H1 (cell line): ENCODE measurements at regions not wholly inside any gene's neighbourhood (a gene's known extent, or its start where the extent isn't known, plus 50 kb on each side); places are given as distances from the start of the nearest gene placed in this dataset.

Experiments
- CTCF ChIA-PET: fragments of 300-600 bp; sonication (Branson Sonifier 250); formaldehyde crosslinking; loops from one replicate; lab custom pipeline; 2021; ENCODE audit not compliant: partially characterized antibody; lab: Charles Lee
- POLR2A ChIA-PET: fragments of 300-600 bp; sonication (Branson Sonifier 250); formaldehyde crosslinking; loops from one replicate; lab custom pipeline; 2021; ENCODE audit warnings: inconsistent platforms; ENCODE audit not compliant: partially characterized antibody; lab: Charles Lee
- DNase-seq, 2 experiments: peaks; one replicate each; pipeline versions ENCODE4 v3.0.0 to v3.0.0-alpha.2; 2010 to 2022; ENCODE audit warnings: low spot score in 2 of 2, low read depth in 1 of 2, mixed read lengths in 1 of 2
- FAIRE-seq: peaks from 2 replicates; lab custom pipeline; 2011; peaks lifted over from hg19 to GRCh38; lab: Jason Lieb, UNC
- H2AFZ ChIP-seq: 2 replicates; pipeline ENCODE4 v1.8.1; 2012; ENCODE audit warnings: low read length, inconsistent platforms
- H2AK5ac ChIP-seq: 2 replicates; pipeline ENCODE4 v1.6.1; 2013; ENCODE audit warnings: low read depth, low read length
- H2BK120ac ChIP-seq: replicated peaks from 2 replicates; pipeline ENCODE3; 2013; ENCODE audit warnings: low read depth, low read length, inconsistent platforms
- H2BK12ac ChIP-seq: 2 replicates; pipeline ENCODE4 v1.6.1; 2013; ENCODE audit warnings: low read depth, low read length
- H2BK15ac ChIP-seq: 2 replicates; pipeline ENCODE4 v1.6.1; 2013; ENCODE audit warnings: low read length
- H2BK20ac ChIP-seq: 2 replicates; pipeline ENCODE4 v1.6.1; 2013; ENCODE audit warnings: low read length
- H2BK5ac ChIP-seq: 2 replicates; pipeline ENCODE4 v1.6.1; 2013; ENCODE audit warnings: low read depth, low read length
- H3K14ac ChIP-seq: 2 replicates; pipeline ENCODE4 v1.6.1; 2013; ENCODE audit warnings: inconsistent platforms; ENCODE audit not compliant: insufficient read length
- H3K18ac ChIP-seq: 2 replicates; pipeline ENCODE4 v1.6.1; 2013; ENCODE audit warnings: low read length; ENCODE audit errors: extremely low read depth
- H3K23ac ChIP-seq: 2 replicates; pipeline ENCODE4 v1.6.1; 2013; ENCODE audit warnings: inconsistent platforms; ENCODE audit not compliant: insufficient read length
- H3K23me2 ChIP-seq: 2 replicates; pipeline ENCODE4 v1.6.1; 2013; ENCODE audit warnings: low read depth, low read length
- H3K27ac ChIP-seq: 2 replicates; pipeline ENCODE4 v1.6.1; 2011; ENCODE audit warnings: low read depth, low read length, inconsistent platforms
- H3K27me3 ChIP-seq, 4 experiments: replicated peaks in 1 of 4; 1 replicate in 1 of 4; 2 replicates in 3 of 4; pipeline versions ENCODE4 v1.6.1 to v1.8.1; 2011 to 2013; ENCODE audit warnings: low read length in 3 of 4, mild to moderate bottlenecking in 3 of 4, inconsistent platforms in 2 of 4, mixed read lengths in 2 of 4, moderate library complexity in 1 of 4; ENCODE audit not compliant: control insufficient read depth in 3 of 4, insufficient read depth in 3 of 4; ENCODE audit errors: extremely low read depth in 1 of 4
- H3K36me3 ChIP-seq, 4 experiments: 2 replicates each; pipeline versions ENCODE4 v1.6.1 to v1.8.1; 2011 to 2013; ENCODE audit warnings: mild to moderate bottlenecking in 4 of 4, low read length in 3 of 4, moderate library complexity in 2 of 4, control low read depth in 1 of 4, inconsistent platforms in 1 of 4; ENCODE audit not compliant: insufficient read depth in 4 of 4, control insufficient read depth in 2 of 4
- H3K4ac ChIP-seq: replicated peaks from 2 replicates; pipeline ENCODE3; 2013; ENCODE audit warnings: low read length, low read depth, mixed read lengths, inconsistent platforms; ENCODE audit not compliant: insufficient read length
- H3K4me1 ChIP-seq, 4 experiments: replicated peaks in 1 of 4; 1 replicate in 1 of 4; 2 replicates in 3 of 4; pipeline versions ENCODE4 v1.6.1 to v1.8.1; 2011 to 2013; ENCODE audit warnings: low read length in 3 of 4, inconsistent platforms in 2 of 4, mixed read lengths in 1 of 4; ENCODE audit not compliant: insufficient read depth in 4 of 4, control insufficient read depth in 3 of 4
- H3K4me2 ChIP-seq, 2 experiments: 2 replicates each; pipeline versions ENCODE4 v1.6.1 to v1.8.1; 2011 to 2013; ENCODE audit warnings: low read depth in 2 of 2, low read length in 2 of 2, control low read depth in 1 of 2, inconsistent platforms in 1 of 2, mild to moderate bottlenecking in 1 of 2; ENCODE audit not compliant: insufficient read depth in 1 of 2
- H3K4me3 ChIP-seq, 4 experiments: fragments of 200-600, 300-600 bp in 1 of 4; sonication (generic), shearing (Covaris generic), sonication (Bioruptor Twin) in 1 of 4; 2 replicates each; pipeline versions ENCODE4 v1.5.1 to v1.8.1; 2011 to 2016; ENCODE audit warnings: low read length in 4 of 4, low read depth in 3 of 4, control low read depth in 2 of 4, inconsistent platforms in 2 of 4, mild to moderate bottlenecking in 2 of 4, mixed read lengths in 1 of 4, moderate library complexity in 1 of 4; ENCODE audit not compliant: insufficient read depth in 2 of 4; ENCODE audit errors: extremely low read depth in 1 of 4
- H3K56ac ChIP-seq: replicated peaks from 2 replicates; pipeline ENCODE3; 2013; ENCODE audit warnings: low read depth, mild to moderate bottlenecking, mixed read lengths, low read length, inconsistent platforms; ENCODE audit not compliant: insufficient read length
- H3K79me1 ChIP-seq: 2 replicates; pipeline ENCODE4 v1.6.1; 2013; ENCODE audit warnings: low read depth, low read length, control low read depth
- H3K79me2 ChIP-seq, 2 experiments: 2 replicates each; pipeline versions ENCODE4 v1.6.1 to v1.8.1; 2012 to 2013; ENCODE audit warnings: low read length in 2 of 2, mild to moderate bottlenecking in 2 of 2, inconsistent platforms in 1 of 2; ENCODE audit not compliant: insufficient read depth in 2 of 2, control insufficient read depth in 1 of 2
- H3K9ac ChIP-seq, 4 experiments: replicated peaks in 1 of 4; 1 replicate in 1 of 4; 2 replicates in 3 of 4; pipeline versions ENCODE4 v1.6.1 to v1.8.1; 2011 to 2013; ENCODE audit warnings: low read depth in 3 of 4, low read length in 3 of 4, control low read depth in 2 of 4, mild to moderate bottlenecking in 2 of 4, moderate library complexity in 2 of 4, inconsistent platforms in 1 of 4; ENCODE audit errors: extremely low read depth in 1 of 4
- H3K9me3 ChIP-seq, 2 experiments: 2 replicates each; pipeline versions ENCODE4 v1.6.1 to v1.8.1; 2012 to 2013; ENCODE audit warnings: mild to moderate bottlenecking in 2 of 2, moderate library complexity in 2 of 2, control low read depth in 1 of 2, inconsistent platforms in 1 of 2, low read depth in 1 of 2, low read length in 1 of 2, mixed read lengths in 1 of 2; ENCODE audit not compliant: insufficient read depth in 2 of 2
- H4K20me1 ChIP-seq, 2 experiments: replicated peaks in 1 of 2; 2 replicates each; pipeline versions ENCODE3 to v1.8.1; 2011 to 2013; ENCODE audit warnings: inconsistent platforms in 2 of 2, low read length in 2 of 2, mild to moderate bottlenecking in 1 of 2; ENCODE audit not compliant: insufficient read depth in 2 of 2, control insufficient read depth in 1 of 2
- H4K5ac ChIP-seq: 2 replicates; pipeline ENCODE4 v1.6.1; 2013; ENCODE audit warnings: low read length, low read depth, mixed read lengths, inconsistent platforms; ENCODE audit not compliant: insufficient read length
- H4K8ac ChIP-seq: 2 replicates; pipeline ENCODE4 v1.8.0; 2013; ENCODE audit warnings: mild to moderate bottlenecking, moderate library complexity, low read length, inconsistent platforms; ENCODE audit not compliant: insufficient read depth; ENCODE audit errors: extremely low read depth
- H4K91ac ChIP-seq: replicated peaks from 2 replicates; pipeline ENCODE3; 2013; ENCODE audit warnings: low read length, mixed read lengths, inconsistent platforms; ENCODE audit not compliant: insufficient read length
- CHD2 ChIP-seq: IDR thresholded peaks from 2 replicates; pipeline ENCODE4 v1.6.1; 2012; ENCODE audit warnings: low read length, improper control_type of control experiment
- CTCF ChIP-seq, 3 experiments: IDR thresholded peaks; 1 replicate in 2 of 3; 2 replicates in 1 of 3; pipeline versions ENCODE4 v1.5.1 to v1.6.1; 2011; ENCODE audit warnings: low read length in 3 of 3, mild to moderate bottlenecking in 3 of 3, inconsistent platforms in 2 of 3, low read depth in 1 of 3, moderate library complexity in 1 of 3; ENCODE audit not compliant: insufficient read depth in 1 of 3; ENCODE audit errors: control extremely low read depth in 1 of 3
- EGR1 ChIP-seq: IDR thresholded peaks from 2 replicates; pipeline ENCODE4 v1.6.1; 2011; ENCODE audit warnings: low read depth, low read length, borderline replicate concordance
- HDAC2 ChIP-seq, 2 experiments: fragments of 300-600 bp in 1 of 2; sonication (generic) in 1 of 2; IDR thresholded peaks; 2 replicates each; pipeline ENCODE4 v1.6.1; 2011 to 2012; ENCODE audit warnings: low read depth in 2 of 2, low read length in 2 of 2, mild to moderate bottlenecking in 2 of 2, moderate library complexity in 2 of 2, borderline replicate concordance in 1 of 2, inconsistent platforms in 1 of 2
- HDAC6 ChIP-seq: IDR thresholded peaks from one replicate; pipeline ENCODE4 v1.7.1; 2012; ENCODE audit warnings: low read depth, mild to moderate bottlenecking, inconsistent platforms, low read length, moderate library complexity
- TBP ChIP-seq: IDR thresholded peaks from 2 replicates; pipeline ENCODE4 v1.6.1; 2011; ENCODE audit warnings: low read depth, low read length, improper control_type of control experiment
- WGBS, 2 experiments: shearing (Covaris generic) in 1 of 2; methylation state at CpG; one replicate each; pipeline versions ENCODE4 v1.1.6 to v1.1.7; 2013 to 2015; ENCODE audit warnings: low lambda C conversion rate in 2 of 2, mixed read lengths in 2 of 2, inconsistent platforms in 1 of 2, low coverage in 1 of 2, missing lambda C conversion rate in 1 of 2; ENCODE audit not compliant: insufficient replicate concordance in 2 of 2, insufficient coverage in 1 of 2, insufficient read length in 1 of 2; ENCODE audit errors: extremely low coverage in 1 of 2, missing lambda C conversion rate in 1 of 2; 5-methylcytosine and 5-hydroxymethylcytosine counted together

- Histone ChIP-seq H2BK5ac (no peak overlapping the region), H3K23me2 (no peaks in the 10 kb centered on the region), H2AFZ (no peak overlapping the region), H3K4me2 (no peak overlapping the region), H2BK120ac (no peak overlapping the region), H4K20me1 (no peaks in the 10 kb centered on the region), H2BK12ac (no peak overlapping the region), H3K23ac (no peak overlapping the region), H3K9me3 (no peaks in the 10 kb centered on the region), H4K8ac (no peak overlapping the region), H4K91ac (no peak overlapping the region), H3K4ac (no peak overlapping the region), H3K79me2 (no peaks in the 10 kb centered on the region), H3K27ac (no peak overlapping the region), H3K79me1 (no peaks in the 10 kb centered on the region), H3K18ac (no peak overlapping the region), H3K14ac (no peak overlapping the region), H2BK20ac (no peak overlapping the region), H4K5ac (no peak overlapping the region), H3K56ac (no peak overlapping the region), H2AK5ac (no peak overlapping the region), H2BK15ac (no peak overlapping the region), H3K27me3 (peaks cover 0 to 1% (median 0%) of the 10 kb centered on the region in 4 experiments; a peak in 1 of 7 replicates), H3K4me3 (no peak overlapping the region), H3K36me3 (no peaks in the 10 kb centered on the region), H3K9ac (no peak overlapping the region), H3K4me1 (no peaks in the 10 kb centered on the region; a peak in 2 of 7 replicates)
- POLR2A ChIA-PET: no interaction called here
- TF ChIP-seq CHD2 (no peak), HDAC6 (no peak), EGR1 (no peak), TBP (no peak), CTCF (IDR thresholded peaks at IDR 0.05; ENCODE audit: control extremely low read depth in 1 of 3, insufficient read depth in 1 of 3, low read depth in 1 of 3, low read length in 3 of 3) (no peak), HDAC2 (IDR thresholded peaks at IDR 0.05; ENCODE audit: borderline replicate concordance in 1 of 2, low read depth in 2 of 2, low read length in 2 of 2) (no peak)
- no peak for FAIRE-seq
- no peak for DNase-seq
- CTCF ChIA-PET: interaction anchor here (0.7 kb wide), 1 partner anchor 155 kb away, joined by 4 read pairs; no protein-coding TSS in a partner anchor
- WGBS, 2 experiments: 87% methylated on average over 1 of the region's 1 CpG; no CpG with 5 or more reads in 1 of the 2 experiments
These were observed 183.2 kb upstream of the ITGA4 start for GRCh38 chr2:181273986-181274385.
